HepG2 (cell line): ENCODE measurements at regions not wholly inside any gene's neighbourhood (a gene's known extent, or its start where the extent isn't known, plus 50 kb on each side); places are given as distances from the start of the nearest gene placed in this dataset.

ENCODE experiments used
- HNRNPH1 ChIP-seq: fragments of 200-400 bp; formaldehyde crosslinking; optimal IDR thresholded peaks from 2 replicates; pipeline ENCODE3; 2017; ENCODE audit warnings: mild to moderate bottlenecking, low read depth, low read length
- JUN ChIP-seq: sonication (generic); formaldehyde crosslinking; IDR thresholded peaks from 2 replicates; pipeline ENCODE4 v1.4.0; 2020; ENCODE audit warnings: mild to moderate bottlenecking, missing genetic modification reagents
- KDM5A ChIP-seq: fragments of 200-600 bp; sonication (generic); IDR thresholded peaks from 2 replicates; pipeline ENCODE4 v1.7.0; 2018; ENCODE audit warnings: antibody characterized with exemption, mild to moderate bottlenecking, low read length, borderline replicate concordance
- SMC3 ChIP-seq: IDR thresholded peaks from 2 replicates; pipeline ENCODE4 v1.6.1; 2011; ENCODE audit warnings: low read length, improper control_type of control experiment
- ZFP41 ChIP-seq: sonication (generic); formaldehyde crosslinking; IDR thresholded peaks from 2 replicates; pipeline ENCODE4 v1.4.0; 2020; ENCODE audit warnings: mild to moderate bottlenecking, missing genetic modification reagents, borderline replicate concordance
- TF ChIP-seq, protein P1 (sequence below): sonication (generic); formaldehyde crosslinking; IDR thresholded peaks from 2 replicates; pipeline ENCODE4 v1.5.0; 2020; ENCODE audit warnings: mild to moderate bottlenecking, missing genetic modification reagents, moderate library complexity

DNA sequence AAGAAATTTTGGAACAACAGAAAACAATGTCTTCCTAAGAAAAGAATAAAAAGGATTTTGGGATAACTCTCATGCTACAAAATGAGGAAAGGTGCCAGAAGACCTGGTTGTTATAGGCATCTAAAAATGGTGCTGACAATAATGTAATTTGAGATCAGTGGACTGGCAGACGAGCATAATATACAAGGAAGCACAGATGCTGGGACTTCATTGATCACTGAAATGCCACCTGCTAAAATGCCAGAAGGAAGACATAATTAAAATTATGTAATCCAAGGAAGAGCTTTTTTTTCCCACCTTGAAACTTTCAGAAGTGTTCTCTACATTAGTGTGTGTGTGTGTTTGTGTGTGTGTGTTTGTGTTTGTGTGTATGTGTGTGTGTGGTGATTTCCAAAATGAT is 535.9 kb downstream of the XIRP2 start:
- TF ChIP-seq ZFP41 (no peak), SMC3 (no peak), HNRNPH1 (no peak), KDM5A (no peak), JUN (CRISPR knock-in tag) (no peak)
- TF ChIP-seq, protein P1, sequence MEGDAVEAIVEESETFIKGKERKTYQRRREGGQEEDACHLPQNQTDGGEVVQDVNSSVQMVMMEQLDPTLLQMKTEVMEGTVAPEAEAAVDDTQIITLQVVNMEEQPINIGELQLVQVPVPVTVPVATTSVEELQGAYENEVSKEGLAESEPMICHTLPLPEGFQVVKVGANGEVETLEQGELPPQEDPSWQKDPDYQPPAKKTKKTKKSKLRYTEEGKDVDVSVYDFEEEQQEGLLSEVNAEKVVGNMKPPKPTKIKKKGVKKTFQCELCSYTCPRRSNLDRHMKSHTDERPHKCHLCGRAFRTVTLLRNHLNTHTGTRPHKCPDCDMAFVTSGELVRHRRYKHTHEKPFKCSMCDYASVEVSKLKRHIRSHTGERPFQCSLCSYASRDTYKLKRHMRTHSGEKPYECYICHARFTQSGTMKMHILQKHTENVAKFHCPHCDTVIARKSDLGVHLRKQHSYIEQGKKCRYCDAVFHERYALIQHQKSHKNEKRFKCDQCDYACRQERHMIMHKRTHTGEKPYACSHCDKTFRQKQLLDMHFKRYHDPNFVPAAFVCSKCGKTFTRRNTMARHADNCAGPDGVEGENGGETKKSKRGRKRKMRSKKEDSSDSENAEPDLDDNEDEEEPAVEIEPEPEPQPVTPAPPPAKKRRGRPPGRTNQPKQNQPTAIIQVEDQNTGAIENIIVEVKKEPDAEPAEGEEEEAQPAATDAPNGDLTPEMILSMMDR (CRISPR knock-in tag), result no peak
